ENCODE measurements at regions not wholly inside any gene's neighbourhood (a gene's known extent, or its start where the extent isn't known, plus 50 kb on each side); places are given as distances from the start of the nearest gene placed in this dataset.

GRCh38 chr4:124899997-124900396, 187.5 kb upstream of the ANKRD50 start:
- H2AFZ ChIP-seq (ENCODE audit: low read length), result no peak overlapping the region
- no peak overlapping the region for H3K4me3 ChIP-seq (ENCODE audit: insufficient read depth, low read length)
- H3K27ac ChIP-seq (ENCODE audit: low read depth, low read length), result no peak overlapping the region
- no peak overlapping the region for H3K4me2 ChIP-seq (ENCODE audit: insufficient read depth, low read length)
- H4K20me1 ChIP-seq (ENCODE audit: insufficient read depth, low read length), result no peaks in the 10 kb centered on the region
- no peaks in the 10 kb centered on the region for H3K79me2 ChIP-seq (ENCODE audit: insufficient read depth, low read length)
- no peak for DNase-seq (ENCODE audit: insufficient read length, low spot score, missing footprints)
- no peaks in the 10 kb centered on the region for H3K9me3 ChIP-seq (ENCODE audit: low read depth, low read length)
- H3K4me1 ChIP-seq (ENCODE audit: insufficient read depth, low read length), result peaks cover 5% of the 10 kb centered on the region
- H3K36me3 ChIP-seq (ENCODE audit: insufficient read depth, low read length), result no peaks in the 10 kb centered on the region
- H3K27me3 ChIP-seq (ENCODE audit: insufficient read depth, low read length), result no peaks in the 10 kb centered on the region
- no peak for TF ChIP-seq CTCF (IDR thresholded peaks at IDR 0.05; ENCODE audit: extremely low read depth, low read depth, low read length)

DNA sequence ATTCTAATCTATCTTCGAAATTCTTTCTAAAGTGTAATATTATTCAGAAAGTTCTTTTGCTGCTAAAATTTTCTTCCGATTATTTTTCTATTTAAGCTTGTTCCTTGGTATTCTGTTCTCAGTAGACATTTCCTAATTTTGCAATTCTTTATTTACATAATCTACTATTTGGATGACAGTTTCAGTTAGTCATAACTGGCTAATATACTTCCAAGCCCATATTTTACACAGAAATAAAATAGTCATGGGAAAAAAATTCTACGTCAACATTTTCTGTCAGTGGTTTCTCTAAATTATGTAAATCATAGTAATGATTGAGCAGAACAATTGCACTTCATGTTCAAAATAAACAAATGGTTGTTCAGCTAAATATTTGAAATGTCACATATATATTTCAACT, 178.0 kb upstream of the ANKRD50 start:
- no peak for TF ChIP-seq CTCF (IDR thresholded peaks at IDR 0.05; ENCODE audit: extremely low read depth, low read depth, low read length)
- no peaks in the 10 kb centered on the region for H3K36me3 ChIP-seq (ENCODE audit: insufficient read depth, low read length)
- no peaks in the 10 kb centered on the region for H3K79me2 ChIP-seq (ENCODE audit: insufficient read depth, low read length)
- no peaks in the 10 kb centered on the region for H3K27me3 ChIP-seq (ENCODE audit: insufficient read depth, low read length)
- H4K20me1 ChIP-seq (ENCODE audit: insufficient read depth, low read length), result no peaks in the 10 kb centered on the region
- H3K9me3 ChIP-seq (ENCODE audit: low read depth, low read length), result no peaks in the 10 kb centered on the region
- no peak overlapping the region for H2AFZ ChIP-seq (ENCODE audit: low read length)
- H3K4me2 ChIP-seq (ENCODE audit: insufficient read depth, low read length), result no peak overlapping the region
- H3K4me1 ChIP-seq (ENCODE audit: insufficient read depth, low read length), result no peaks in the 10 kb centered on the region
- DNase-seq (ENCODE audit: insufficient read length, low spot score, missing footprints), result no peak
- no peak overlapping the region for H3K27ac ChIP-seq (ENCODE audit: low read depth, low read length)
- H3K4me3 ChIP-seq (ENCODE audit: insufficient read depth, low read length), result no peak overlapping the region

- H3K36me3 ChIP-seq (ENCODE audit: insufficient read depth, low read length), result no peaks in the 10 kb centered on the region
- no peaks in the 10 kb centered on the region for H3K9me3 ChIP-seq (ENCODE audit: low read depth, low read length)
- no peak overlapping the region for H3K4me3 ChIP-seq (ENCODE audit: insufficient read depth, low read length)
- H3K4me1 ChIP-seq (ENCODE audit: insufficient read depth, low read length), result no peaks in the 10 kb centered on the region
- no peaks in the 10 kb centered on the region for H3K79me2 ChIP-seq (ENCODE audit: insufficient read depth, low read length)
- H2AFZ ChIP-seq (ENCODE audit: low read length), result no peak overlapping the region
- H4K20me1 ChIP-seq (ENCODE audit: insufficient read depth, low read length), result no peaks in the 10 kb centered on the region
- no peak for DNase-seq (ENCODE audit: insufficient read length, low spot score, missing footprints)
- no peak overlapping the region for H3K4me2 ChIP-seq (ENCODE audit: insufficient read depth, low read length)
- H3K27me3 ChIP-seq (ENCODE audit: insufficient read depth, low read length), result no peaks in the 10 kb centered on the region
- TF ChIP-seq CTCF (IDR thresholded peaks at IDR 0.05; ENCODE audit: extremely low read depth, low read depth, low read length), result no peak
- H3K27ac ChIP-seq (ENCODE audit: low read depth, low read length), result no peak overlapping the region
Observed at GRCh38 chr4:124887739-124888138, 175.2 kb upstream of the ANKRD50 start.

DNA sequence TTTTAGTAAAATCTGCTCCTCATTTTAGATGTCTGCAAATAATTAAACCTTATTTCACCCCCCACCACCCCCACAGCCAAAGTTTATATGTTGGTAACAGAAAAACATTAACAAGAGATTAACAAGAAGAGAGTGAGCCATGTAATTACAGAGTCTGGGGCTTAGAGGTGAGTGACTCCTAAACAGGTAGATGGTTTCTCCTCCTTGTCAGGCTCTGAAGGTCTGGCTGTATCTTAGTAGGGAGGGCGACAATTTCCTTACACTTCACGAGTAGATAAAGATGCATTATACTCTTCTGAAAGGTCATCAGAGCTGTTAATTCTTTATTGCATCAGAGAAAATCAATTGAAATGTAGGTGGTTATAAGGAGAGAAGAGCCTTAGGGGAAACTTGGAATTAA, 171.8 kb upstream of the ANKRD50 start:
- Histone ChIP-seq H3K4me2 (ENCODE audit: insufficient read depth, low read length) (no peak overlapping the region), H4K20me1 (ENCODE audit: insufficient read depth, low read length) (no peaks in the 10 kb centered on the region), H2AFZ (ENCODE audit: low read length) (no peak overlapping the region), H3K27ac (ENCODE audit: low read depth, low read length) (no peak overlapping the region), H3K4me1 (ENCODE audit: insufficient read depth, low read length) (no peaks in the 10 kb centered on the region), H3K27me3 (ENCODE audit: insufficient read depth, low read length) (no peaks in the 10 kb centered on the region), H3K36me3 (ENCODE audit: insufficient read depth, low read length) (no peaks in the 10 kb centered on the region), H3K9me3 (ENCODE audit: low read depth, low read length) (no peaks in the 10 kb centered on the region), H3K4me3 (ENCODE audit: insufficient read depth, low read length) (no peak overlapping the region), H3K79me2 (ENCODE audit: insufficient read depth, low read length) (no peaks in the 10 kb centered on the region)
- DNase-seq (ENCODE audit: insufficient read length, low spot score, missing footprints), result no peak
- TF ChIP-seq CTCF (IDR thresholded peaks at IDR 0.05; ENCODE audit: extremely low read depth, low read depth, low read length), result no peak
